KMS-11 (cell line): ENCODE measurements at regions not wholly inside any gene's neighbourhood (a gene's known extent, or its start where the extent isn't known, plus 50 kb on each side); places are given as distances from the start of the nearest gene placed in this dataset.

Experiments used
- H2AFZ ChIP-seq: fragments of 200-600 bp; sonication (generic); 2 replicates; pipeline ENCODE4 v1.6.1; 2016; ENCODE audit warnings: antibody characterized with exemption, mixed run types, low read depth
- H3K27ac ChIP-seq: fragments of 200-600 bp; sonication (generic); 2 replicates; pipeline ENCODE4 v1.6.1; 2016; ENCODE audit warnings: mild to moderate bottlenecking, mixed run types
- H3K27me3 ChIP-seq: fragments of 200-600 bp; sonication (generic); 2 replicates; pipeline ENCODE4 v1.6.1; 2017; ENCODE audit warnings: mild to moderate bottlenecking, low read depth, mixed run types, moderate library complexity; ENCODE audit not compliant: insufficient read depth
- H3K36me3 ChIP-seq: fragments of 200-600 bp; sonication (generic); 2 replicates; pipeline ENCODE4 v1.6.1; 2017; ENCODE audit warnings: mild to moderate bottlenecking, mixed run types; ENCODE audit not compliant: insufficient read depth
- H3K4me1 ChIP-seq: fragments of 200-600 bp; sonication (generic); 2 replicates; pipeline ENCODE4 v1.6.1; 2016; ENCODE audit warnings: mild to moderate bottlenecking, low read depth, mixed run types; ENCODE audit not compliant: poor library complexity, severe bottlenecking
- H3K4me2 ChIP-seq: fragments of 200-600 bp; sonication (generic); 2 replicates; pipeline ENCODE4 v1.7.0; 2016; ENCODE audit warnings: mild to moderate bottlenecking, mixed run types
- H3K4me3 ChIP-seq: fragments of 200-600 bp; sonication (generic); IDR thresholded peaks from 2 replicates; pipeline ENCODE4 v1.6.1; 2017; ENCODE audit warnings: low read depth, low read length, mixed read lengths; ENCODE audit not compliant: insufficient read depth
- H3K79me2 ChIP-seq: fragments of 200-600 bp; sonication (generic); 2 replicates; pipeline ENCODE4 v1.6.1; 2016; ENCODE audit warnings: low read depth, mixed run types; ENCODE audit not compliant: insufficient read depth
- H3K9ac ChIP-seq: fragments of 200-600 bp; sonication (generic); 2 replicates; pipeline ENCODE4 v1.6.1; 2016; ENCODE audit warnings: mild to moderate bottlenecking, mixed run types
- H4K20me1 ChIP-seq: fragments of 200-600 bp; sonication (generic); 2 replicates; pipeline ENCODE4 v1.6.1; 2016; ENCODE audit warnings: mild to moderate bottlenecking, mixed run types; ENCODE audit not compliant: insufficient read depth
- CTCF ChIP-seq: fragments of 200-600 bp; sonication (generic); conservative IDR thresholded peaks from 2 replicates; pipeline ENCODE4 v1.6.1; 2017; ENCODE audit warnings: low read depth, mild to moderate bottlenecking, antibody characterized with exemption, low read length, moderate library complexity, mixed read lengths

- no peak overlapping the region for H2AFZ ChIP-seq
- no peak overlapping the region for H3K9ac ChIP-seq
- no peak for TF ChIP-seq CTCF
- no peak overlapping the region for H3K27ac ChIP-seq
- no peak overlapping the region for H3K4me2 ChIP-seq
- H3K36me3 ChIP-seq, result no peaks in the 10 kb centered on the region
- H4K20me1 ChIP-seq, result no peaks in the 10 kb centered on the region
- no peaks in the 10 kb centered on the region for H3K79me2 ChIP-seq
- H3K4me1 ChIP-seq, result peaks cover 29% of the 10 kb centered on the region
- H3K4me3 ChIP-seq, result no peak overlapping the region
- H3K27me3 ChIP-seq, result no peaks in the 10 kb centered on the region
Observed at GRCh38 chr5:133842846-133843611, 125.4 kb downstream of the C5orf15 start.

GRCh38 chr5:133841831-133842750 lies 126.3 kb downstream of the C5orf15 start:
- Histone ChIP-seq H3K36me3 (no peaks in the 10 kb centered on the region), H3K27me3 (no peaks in the 10 kb centered on the region), H3K27ac (no peak overlapping the region), H2AFZ (no peak overlapping the region), H3K79me2 (no peaks in the 10 kb centered on the region), H3K4me1 (peaks cover 19% of the 10 kb centered on the region), H3K4me3 (no peak overlapping the region), H3K9ac (no peak overlapping the region), H4K20me1 (no peaks in the 10 kb centered on the region), H3K4me2 (no peak overlapping the region)
- no peak for TF ChIP-seq CTCF

GRCh38 chr5:133840168-133840567 lies 128.3 kb downstream of the C5orf15 start:
- Histone ChIP-seq H3K79me2 (no peaks in the 10 kb centered on the region), H3K4me3 (no peak overlapping the region), H4K20me1 (no peaks in the 10 kb centered on the region), H3K36me3 (no peaks in the 10 kb centered on the region), H3K27ac (no peak overlapping the region), H3K4me2 (no peak overlapping the region), H3K27me3 (no peaks in the 10 kb centered on the region), H3K9ac (no peak overlapping the region), H3K4me1 (peaks cover under 1% of the 10 kb centered on the region), H2AFZ (no peak overlapping the region)
- TF ChIP-seq CTCF, result no peak

GRCh38 chr5:133839721-133840120 lies 128.7 kb downstream of the C5orf15 start:
- Histone ChIP-seq H3K4me3 (no peak overlapping the region), H4K20me1 (no peaks in the 10 kb centered on the region), H3K9ac (no peak overlapping the region), H3K36me3 (no peaks in the 10 kb centered on the region), H2AFZ (no peak overlapping the region), H3K79me2 (no peaks in the 10 kb centered on the region), H3K4me1 (no peaks in the 10 kb centered on the region), H3K27me3 (no peaks in the 10 kb centered on the region), H3K4me2 (no peak overlapping the region), H3K27ac (no peak overlapping the region)
- no peak for TF ChIP-seq CTCF
